A549 (cell line): ENCODE measurements at regions not wholly inside any gene's neighbourhood (a gene's known extent, or its start where the extent isn't known, plus 50 kb on each side); places are given as distances from the start of the nearest gene placed in this dataset.

Source experiments
- ATAC-seq, 2 experiments: fragments of 200-7000 bp in 1 of 2; fragments of >200 bp in 1 of 2; cut with Nextera tagmentation in 1 of 2; cut with Tn5 transposase in 1 of 2; 3 replicates each; pipeline versions ENCODE4 v1.8.0 to v1.9.1; 2018 to 2020; ENCODE audit warnings: mild to moderate bottlenecking in 1 of 2, moderate library complexity in 1 of 2
- CTCF ChIA-PET: fragments of 300-600 bp; sonication (Branson Sonifier 250); formaldehyde crosslinking; extraction: SDS; loops from one replicate; lab custom pipeline; 2021; ENCODE audit warnings: antibody characterized with exemption, inconsistent platforms; lab: Yijun Ruan, JAX
- POLR2A ChIA-PET: fragments of 350-600 bp; formaldehyde crosslinking; extraction: SDS; loops from one replicate; lab custom pipeline; 2021; ENCODE audit warnings: antibody characterized with exemption, inconsistent platforms; lab: Yijun Ruan, JAX
- DNase-seq, 2 experiments: peaks; one replicate each; pipeline versions ENCODE4 v3.0.0 to v3.0.0-alpha.2; 2011 to 2016; ENCODE audit warnings: low read depth in 1 of 2, low spot score in 1 of 2
- FAIRE-seq: peaks from 2 replicates; lab custom pipeline; 2011; peaks lifted over from hg19 to GRCh38; lab: Jason Lieb, UNC
- H3K27ac ChIP-seq, 2 experiments: fragments of >200 bp; sonication (Bioruptor Twin); formaldehyde crosslinking; 3 replicates each; pipeline ENCODE4 v1.5.1; 2016 to 2017
- H3K4me1 ChIP-seq: fragments of >200 bp; sonication (Bioruptor Twin); formaldehyde crosslinking; 3 replicates; pipeline ENCODE4 v1.6.1; 2016
- H3K4me2 ChIP-seq: fragments of >200 bp; sonication (Bioruptor Twin); formaldehyde crosslinking; 3 replicates; pipeline ENCODE4 v1.6.1; 2016
- H3K4me3 ChIP-seq: fragments of >200 bp; sonication (Bioruptor Twin); formaldehyde crosslinking; 3 replicates; pipeline ENCODE4 v1.5.1; 2016
- H3K9me3 ChIP-seq: fragments of >200 bp; sonication (Bioruptor Twin); formaldehyde crosslinking; 3 replicates; pipeline ENCODE4 v1.6.1; 2016
- CEBPB ChIP-seq, 2 experiments: fragments of >200 bp in 1 of 2; sonication (Bioruptor Twin) in 1 of 2; formaldehyde crosslinking in 1 of 2; IDR thresholded peaks; 2 replicates each; pipeline ENCODE4 v1.6.1; 2012 to 2016
- CHD2 ChIP-seq: fragments of 150-350 bp; IDR thresholded peaks from 2 replicates; pipeline ENCODE4 v1.6.1; 2014; ENCODE audit warnings: low read length; ENCODE audit not compliant: partially characterized antibody
- CTCF ChIP-seq: fragments of >200 bp; sonication (Bioruptor Twin); formaldehyde crosslinking; IDR thresholded peaks from 3 replicates; pipeline ENCODE4 v1.5.1; 2016
- E2F6 ChIP-seq: IDR thresholded peaks from 2 replicates; pipeline ENCODE4 v1.6.1; 2012; ENCODE audit warnings: low read depth, borderline replicate concordance
- EHMT2 ChIP-seq: fragments of 200-600 bp; sonication (generic); IDR thresholded peaks from 2 replicates; pipeline ENCODE4 v1.6.1; 2016; ENCODE audit warnings: antibody characterized with exemption, low read depth, mild to moderate bottlenecking, moderate library complexity
- FOSB ChIP-seq: fragments of 250-450 bp; sonication (Bioruptor Pico); IDR thresholded peaks from 2 replicates; pipeline ENCODE4 v1.5.0; 2020; ENCODE audit warnings: mild to moderate bottlenecking, moderate library complexity
- FOSL2 ChIP-seq, 2 experiments: fragments of 450-650 bp in 1 of 2; fragments of >200 bp in 1 of 2; sonication (Bioruptor Twin) in 1 of 2; formaldehyde crosslinking; IDR thresholded peaks; 2 replicates each; pipeline versions ENCODE4 v1.5.0 to v1.6.1; 2016 to 2020; ENCODE audit warnings: mild to moderate bottlenecking in 1 of 2, moderate library complexity in 1 of 2
- HDAC2 ChIP-seq: fragments of 200-600 bp; sonication (generic); IDR thresholded peaks from 2 replicates; pipeline ENCODE4 v1.6.1; 2016
- HES2 ChIP-seq: fragments of >200 bp; sonication (Bioruptor Twin); formaldehyde crosslinking; IDR thresholded peaks from 2 replicates; pipeline ENCODE4 v1.6.1; 2016
- HEYL ChIP-seq: fragments of 250-450 bp; sonication (Bioruptor Pico); IDR thresholded peaks from 2 replicates; pipeline ENCODE4 v1.8.0; 2021; ENCODE audit warnings: mild to moderate bottlenecking, moderate library complexity
- HMGXB4 ChIP-seq: fragments of 250-450 bp; sonication (Bioruptor Pico); IDR thresholded peaks from 2 replicates; pipeline ENCODE4 v1.5.0; 2021; ENCODE audit warnings: mild to moderate bottlenecking, moderate library complexity, borderline replicate concordance
- JUN ChIP-seq, 2 experiments: fragments of >200 bp; sonication (Bioruptor Twin); formaldehyde crosslinking; IDR thresholded peaks; 2 replicates in 1 of 2; 3 replicates in 1 of 2; pipeline ENCODE4 v1.6.1; 2016 to 2017
- KDM5A ChIP-seq: fragments of 200-600 bp; sonication (generic); IDR thresholded peaks from 2 replicates; pipeline ENCODE4 v1.6.1; 2016; ENCODE audit warnings: antibody characterized with exemption, mild to moderate bottlenecking
- NFE2L2 ChIP-seq: fragments of 150-350 bp; conservative IDR thresholded peaks from 2 replicates; pipeline ENCODE4 v1.6.1; 2014; ENCODE audit warnings: low read length
- NPAS2 ChIP-seq: fragments of 250-450 bp; sonication (Bioruptor Pico); IDR thresholded peaks from 2 replicates; pipeline ENCODE4 v1.8.0; 2022; ENCODE audit warnings: mild to moderate bottlenecking, moderate library complexity, borderline replicate concordance
- PHF8 ChIP-seq: fragments of 200-600 bp; sonication (generic); IDR thresholded peaks from 2 replicates; pipeline ENCODE4 v1.6.1; 2016; ENCODE audit warnings: low read depth, mild to moderate bottlenecking, antibody characterized with exemption, moderate library complexity, borderline replicate concordance
- POLR2A ChIP-seq: IDR thresholded peaks from 2 replicates; pipeline ENCODE4 v1.6.1; 2012; ENCODE audit warnings: mild to moderate bottlenecking, low read length
- RAD21 ChIP-seq, 2 experiments: fragments of >200 bp in 1 of 2; sonication (Bioruptor Twin) in 1 of 2; formaldehyde crosslinking in 1 of 2; IDR thresholded peaks in 1 of 2; conservative IDR thresholded peaks in 1 of 2; 2 replicates in 1 of 2; 3 replicates in 1 of 2; pipeline ENCODE4 v1.6.1; 2012 to 2018; ENCODE audit warnings: inconsistent platforms in 1 of 2
- RARB ChIP-seq: fragments of 250-450 bp; sonication (Bioruptor Pico); IDR thresholded peaks from 2 replicates; pipeline ENCODE4 v1.8.0; 2021; ENCODE audit warnings: mild to moderate bottlenecking, moderate library complexity
- RCOR1 ChIP-seq: fragments of 150-350 bp; IDR thresholded peaks from 2 replicates; pipeline ENCODE4 v1.6.1; 2014; ENCODE audit warnings: antibody characterized with exemption, low read length, low read depth
- SREBF2 ChIP-seq: fragments of 450-650 bp; IDR thresholded peaks from 2 replicates; pipeline ENCODE4 v1.6.1; 2014; ENCODE audit warnings: mild to moderate bottlenecking, moderate library complexity
- TP53 ChIP-seq: fragments of 250-450 bp; sonication (Bioruptor Pico); IDR thresholded peaks from 2 replicates; pipeline ENCODE4 v1.5.0; 2021; ENCODE audit warnings: mild to moderate bottlenecking, moderate library complexity
- ZC3H11A ChIP-seq: fragments of 450-650 bp; IDR thresholded peaks from 2 replicates; pipeline ENCODE4 v1.6.1; 2014; ENCODE audit warnings: antibody characterized with exemption, mild to moderate bottlenecking
- ZNF302 ChIP-seq: fragments of 250-450 bp; sonication (Bioruptor Pico); IDR thresholded peaks from 2 replicates; pipeline ENCODE4 v1.9.0; 2021; ENCODE audit warnings: inconsistent platforms, mild to moderate bottlenecking, moderate library complexity
- ZSCAN20 ChIP-seq: fragments of 250-450 bp; sonication (Bioruptor Pico); IDR thresholded peaks from 2 replicates; pipeline ENCODE4 v1.8.0; 2022; ENCODE audit warnings: mild to moderate bottlenecking, moderate library complexity
- WGBS: methylation state at CpG from one replicate; pipeline ENCODE4 v1.1.6; 2017; ENCODE audit errors: missing lambda C conversion rate; 5-methylcytosine and 5-hydroxymethylcytosine counted together
- TF ChIP-seq, protein P1 (sequence below): fragments of 450-650 bp; IDR thresholded peaks from 2 replicates; pipeline ENCODE4 v1.6.1; 2014; ENCODE audit warnings: antibody characterized with exemption
- TF ChIP-seq, protein P2 (sequence below): fragments of >200 bp; sonication (Bioruptor Twin); formaldehyde crosslinking; IDR thresholded peaks from 3 replicates; pipeline ENCODE4 v1.6.1; 2016
- TF ChIP-seq, protein P3 (sequence below): IDR thresholded peaks from 2 replicates; pipeline ENCODE4 v1.6.1; 2012

DNA sequence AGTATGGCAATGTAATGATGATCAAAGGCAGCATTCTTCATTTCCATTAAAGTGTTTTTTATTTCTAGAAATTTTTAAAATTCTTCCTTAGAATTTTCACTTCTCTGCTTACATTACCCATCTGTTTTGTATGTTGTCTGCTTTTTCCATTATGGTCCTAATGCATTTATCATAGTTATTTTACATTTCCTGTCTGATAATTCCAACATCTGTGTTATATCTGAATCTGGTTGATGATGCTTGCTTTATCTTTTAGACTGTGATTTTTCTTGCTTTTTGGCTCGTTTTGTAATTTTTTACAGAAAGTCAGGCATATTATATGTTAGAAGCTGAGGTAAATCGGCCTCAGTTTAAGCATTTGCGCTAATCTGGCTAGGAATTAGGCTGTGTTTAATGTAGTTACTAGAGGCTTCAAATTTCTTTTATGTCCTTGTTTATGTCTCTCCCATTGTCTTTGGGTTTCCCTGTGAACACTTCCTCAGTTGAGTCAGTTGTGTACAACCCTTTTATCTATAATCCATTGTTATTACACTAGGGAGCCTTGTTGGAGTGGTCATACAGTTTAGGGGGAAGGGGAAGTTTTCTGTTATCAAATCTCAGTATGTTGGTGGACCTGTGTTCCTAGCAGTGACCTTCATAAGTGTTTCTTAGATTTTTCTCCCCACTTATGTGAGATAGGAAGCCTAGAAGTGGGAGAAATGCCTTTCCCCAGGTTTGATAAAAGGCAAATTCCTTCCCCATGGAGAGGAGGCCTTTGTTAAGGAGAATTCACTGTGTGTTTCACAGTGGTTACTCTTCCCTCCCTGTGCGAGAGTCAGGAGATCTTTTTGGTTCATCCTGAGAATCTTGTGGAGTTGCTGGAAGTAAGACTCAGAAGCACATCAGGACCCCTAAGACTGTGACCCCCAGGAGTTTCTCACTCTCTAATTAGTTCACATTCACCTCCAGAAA is 437.5 kb downstream of the INSC start:
- no peak for ATAC-seq
- FAIRE-seq, result no peak
- no peak overlapping the region for H3K27ac ChIP-seq
- DNase-seq, result no peak
- ChIA-PET CTCF (no interaction called here), POLR2A (no interaction called here)
- H3K9me3 ChIP-seq, result no peaks in the 10 kb centered on the region
- H3K4me1 ChIP-seq, result no peaks in the 10 kb centered on the region
- TF ChIP-seq RAD21 (conservative IDR thresholded peaks at IDR 0.05 in 1 of 2, IDR thresholded peaks at IDR 0.05 in 1 of 2) (no peak), ZNF302 (CRISPR knock-in tag) (no peak), NPAS2 (CRISPR knock-in tag) (no peak), CEBPB (IDR thresholded peaks at IDR 0.05) (no peak), HEYL (no peak), TP53 (CRISPR knock-in tag) (no peak), JUN (IDR thresholded peaks at IDR 0.05) (no peak), POLR2A (no peak), FOSB (CRISPR knock-in tag) (no peak), EHMT2 (no peak), RARB (CRISPR knock-in tag) (no peak), CHD2 (no peak), HDAC2 (no peak), E2F6 (no peak), FOSL2 (IDR thresholded peaks at IDR 0.05) (no peak), FOSL2 (CRISPR knock-in tag; IDR thresholded peaks at IDR 0.05) (no peak), SREBF2 (no peak), ZSCAN20 (CRISPR knock-in tag) (no peak)
- TF ChIP-seq, protein P1, sequence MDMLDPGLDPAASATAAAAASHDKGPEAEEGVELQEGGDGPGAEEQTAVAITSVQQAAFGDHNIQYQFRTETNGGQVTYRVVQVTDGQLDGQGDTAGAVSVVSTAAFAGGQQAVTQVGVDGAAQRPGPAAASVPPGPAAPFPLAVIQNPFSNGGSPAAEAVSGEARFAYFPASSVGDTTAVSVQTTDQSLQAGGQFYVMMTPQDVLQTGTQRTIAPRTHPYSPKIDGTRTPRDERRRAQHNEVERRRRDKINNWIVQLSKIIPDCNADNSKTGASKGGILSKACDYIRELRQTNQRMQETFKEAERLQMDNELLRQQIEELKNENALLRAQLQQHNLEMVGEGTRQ, result no peak
- TF ChIP-seq, protein P2, sequence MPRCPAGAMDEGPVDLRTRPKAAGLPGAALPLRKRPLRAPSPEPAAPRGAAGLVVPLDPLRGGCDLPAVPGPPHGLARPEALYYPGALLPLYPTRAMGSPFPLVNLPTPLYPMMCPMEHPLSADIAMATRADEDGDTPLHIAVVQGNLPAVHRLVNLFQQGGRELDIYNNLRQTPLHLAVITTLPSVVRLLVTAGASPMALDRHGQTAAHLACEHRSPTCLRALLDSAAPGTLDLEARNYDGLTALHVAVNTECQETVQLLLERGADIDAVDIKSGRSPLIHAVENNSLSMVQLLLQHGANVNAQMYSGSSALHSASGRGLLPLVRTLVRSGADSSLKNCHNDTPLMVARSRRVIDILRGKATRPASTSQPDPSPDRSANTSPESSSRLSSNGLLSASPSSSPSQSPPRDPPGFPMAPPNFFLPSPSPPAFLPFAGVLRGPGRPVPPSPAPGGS, result no peak
- H3K4me2 ChIP-seq, result no peak overlapping the region
- H3K4me3 ChIP-seq, result no peak overlapping the region
- WGBS, result 30% methylated on average over 4 of the region's 4 CpGs

DNA sequence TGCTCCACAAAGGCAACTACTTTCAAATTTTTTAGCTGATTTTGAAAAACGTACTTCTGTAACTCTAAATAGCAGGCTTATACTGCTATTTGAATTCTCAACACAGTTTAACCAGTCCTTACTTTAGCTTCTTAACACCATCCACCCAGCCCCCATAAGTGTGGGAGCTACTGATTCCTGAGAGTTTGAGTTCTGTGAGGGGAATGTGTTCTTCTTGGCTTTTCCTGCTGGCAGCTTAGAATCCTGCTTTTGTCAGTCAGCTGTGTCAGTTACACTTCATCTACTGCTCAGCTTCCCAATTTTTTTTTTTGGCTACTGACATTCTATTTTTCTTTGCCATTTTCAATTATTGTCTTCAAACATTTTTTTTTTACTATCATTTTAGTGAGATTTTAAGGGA is 440.4 kb downstream of the INSC start:
- ATAC-seq (no peak), DNase-seq (no peak), FAIRE-seq (no peak)
- no peak overlapping the region for H3K27ac ChIP-seq
- 0% methylated on average over 1 of the region's 1 CpG for WGBS
- POLR2A ChIA-PET, result no interaction called here
- H3K4me1 ChIP-seq, result no peaks in the 10 kb centered on the region
- no peaks in the 10 kb centered on the region for H3K9me3 ChIP-seq
- H3K4me3 ChIP-seq, result no peak overlapping the region
- CTCF ChIA-PET, result interaction anchor here (0.5 to 0.7 kb wide), 2 partner anchors 38 to 471 kb away, joined by 3 read pairs; no protein-coding TSS in a partner anchor
- no peak overlapping the region for H3K4me2 ChIP-seq
- TF ChIP-seq HES2, result no peak
- TF ChIP-seq CTCF, result no peak
- no peak for TF ChIP-seq HEYL
- TF ChIP-seq RAD21 (conservative IDR thresholded peaks at IDR 0.05 in 1 of 2, IDR thresholded peaks at IDR 0.05 in 1 of 2), result no peak
- TF ChIP-seq PHF8, result no peak
- no peak for TF ChIP-seq ZC3H11A
- TF ChIP-seq, protein P3, sequence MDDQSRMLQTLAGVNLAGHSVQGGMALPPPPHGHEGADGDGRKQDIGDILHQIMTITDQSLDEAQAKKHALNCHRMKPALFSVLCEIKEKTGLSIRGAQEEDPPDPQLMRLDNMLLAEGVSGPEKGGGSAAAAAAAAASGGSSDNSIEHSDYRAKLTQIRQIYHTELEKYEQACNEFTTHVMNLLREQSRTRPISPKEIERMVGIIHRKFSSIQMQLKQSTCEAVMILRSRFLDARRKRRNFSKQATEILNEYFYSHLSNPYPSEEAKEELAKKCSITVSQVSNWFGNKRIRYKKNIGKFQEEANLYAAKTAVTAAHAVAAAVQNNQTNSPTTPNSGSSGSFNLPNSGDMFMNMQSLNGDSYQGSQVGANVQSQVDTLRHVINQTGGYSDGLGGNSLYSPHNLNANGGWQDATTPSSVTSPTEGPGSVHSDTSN, result no peak
- TF ChIP-seq ZSCAN20 (CRISPR knock-in tag), result no peak
- no peak for TF ChIP-seq HMGXB4 (CRISPR knock-in tag)
- no peak for TF ChIP-seq KDM5A
- TF ChIP-seq FOSL2 (IDR thresholded peaks at IDR 0.05), result no peak
- TF ChIP-seq FOSL2 (CRISPR knock-in tag; IDR thresholded peaks at IDR 0.05), result no peak
- TF ChIP-seq NFE2L2, result no peak
- no peak for TF ChIP-seq RCOR1
- TF ChIP-seq POLR2A, result no peak
